Kidney tubule cell (primary cell): ENCODE measurements at regions not wholly inside any gene's neighbourhood (a gene's known extent, or its start where the extent isn't known, plus 50 kb on each side); places are given as distances from the start of the nearest gene placed in this dataset.
"Not testable (repeated sequence)": the region's sequence is repeated elsewhere in the genome, so short reads cannot be mapped to it uniquely, and the experiment has no call there.

Experiments
- DNase-seq: peaks from one replicate; pipeline ENCODE4 v3.0.0-alpha.2; 2018; ENCODE audit warnings: low spot score

DNA sequence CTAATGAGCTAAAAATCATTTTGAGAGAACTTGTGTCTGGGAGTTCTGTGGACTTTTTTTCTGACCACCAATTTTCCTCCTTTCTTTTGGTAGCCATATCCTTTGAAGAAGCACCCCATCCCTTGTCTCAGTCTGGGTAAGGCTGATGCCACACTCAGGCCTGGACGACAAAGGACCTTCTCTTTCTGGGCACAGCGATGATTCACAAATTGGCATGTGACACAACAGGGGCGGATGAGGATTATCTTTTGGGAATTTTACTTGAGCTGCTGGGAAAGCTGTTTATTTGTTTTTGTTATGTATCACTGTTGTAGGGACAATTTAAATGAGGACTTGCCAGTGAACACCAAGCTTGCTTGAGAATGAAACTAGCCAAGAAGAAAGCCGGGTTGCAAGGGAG, 233.4 kb upstream of the HAND2 start:
- no peak for DNase-seq

GRCh38 chr4:173761938-173762337, 231.9 kb upstream of the HAND2 start:
- no peak for DNase-seq

DNA sequence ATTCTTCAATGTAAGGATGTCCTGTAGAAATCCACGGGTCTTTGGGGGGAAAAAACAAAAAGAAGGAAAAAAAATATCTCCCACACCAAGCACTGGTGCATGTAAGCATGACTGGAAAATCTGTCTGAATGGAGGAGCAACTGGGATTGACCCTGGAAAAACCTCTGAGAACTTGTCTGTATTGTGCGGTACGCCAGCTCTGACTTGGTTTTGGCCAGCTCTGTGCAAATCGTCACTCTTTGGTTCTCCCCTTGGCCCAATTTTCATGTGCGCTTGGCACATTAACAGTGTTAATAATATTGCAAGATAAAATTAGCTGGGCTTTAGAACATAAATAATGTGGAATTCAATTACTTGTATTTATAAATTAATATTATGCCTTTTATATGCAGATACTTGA, 231.2 kb upstream of the HAND2 start:
- DNase-seq: no peak

DNA sequence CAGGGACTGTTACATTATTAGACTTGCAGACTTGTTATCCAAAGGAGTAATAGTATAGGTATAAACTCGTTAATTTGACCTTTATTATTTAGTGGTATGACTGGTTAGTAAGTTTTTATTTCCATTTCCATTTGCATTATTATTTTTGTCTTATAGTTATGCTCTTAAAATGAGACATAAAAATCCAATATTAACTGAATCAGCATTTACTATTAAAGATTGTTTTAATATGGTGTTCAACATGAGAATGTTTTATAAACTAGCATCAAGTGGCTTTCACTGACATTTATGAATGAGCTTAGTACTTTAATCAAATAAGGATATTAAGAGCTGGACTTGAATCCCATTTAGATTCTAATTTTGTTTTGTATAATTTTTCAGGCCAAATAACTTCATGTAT, 228.1 kb upstream of the HAND2 start:
- no peak for DNase-seq

DNA sequence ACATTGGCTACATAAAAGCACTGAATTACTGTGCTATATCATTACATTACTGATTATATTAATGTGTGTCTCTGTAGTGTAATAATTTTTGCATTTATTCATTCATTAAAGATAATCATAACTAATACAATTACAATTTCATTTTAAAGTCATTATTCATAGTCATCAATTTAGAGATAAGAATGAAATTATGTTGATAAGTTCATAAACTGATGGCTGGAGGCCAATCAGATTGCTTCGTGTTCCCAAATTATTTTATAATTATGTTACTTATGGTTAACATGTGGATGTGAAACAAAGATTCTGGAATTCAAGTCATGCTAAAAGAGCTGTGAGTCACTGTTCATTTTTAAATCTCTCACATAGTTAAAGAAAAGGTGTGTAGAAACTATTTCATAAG, 223.4 kb upstream of the HAND2 start:
- no peak for DNase-seq

GRCh38 chr4:173752610-173753230, 222.7 kb upstream of the HAND2 start:
- DNase-seq: peak; percentile 9

GRCh38 chr4:173748353-173748752, 218.3 kb upstream of the HAND2 start:
- DNase-seq: no peak

GRCh38 chr4:173747537-173748257, 217.7 kb upstream of the HAND2 start:
- DNase-seq: no peak

- DNase-seq: no peak
Observed at GRCh38 chr4:173746424-173746823, 216.4 kb upstream of the HAND2 start.

GRCh38 chr4:173745765-173746164, 215.7 kb upstream of the HAND2 start:
- no peak for DNase-seq

- DNase-seq: no peak
Observed at GRCh38 chr4:173736840-173737239, 206.8 kb upstream of the HAND2 start.

DNA sequence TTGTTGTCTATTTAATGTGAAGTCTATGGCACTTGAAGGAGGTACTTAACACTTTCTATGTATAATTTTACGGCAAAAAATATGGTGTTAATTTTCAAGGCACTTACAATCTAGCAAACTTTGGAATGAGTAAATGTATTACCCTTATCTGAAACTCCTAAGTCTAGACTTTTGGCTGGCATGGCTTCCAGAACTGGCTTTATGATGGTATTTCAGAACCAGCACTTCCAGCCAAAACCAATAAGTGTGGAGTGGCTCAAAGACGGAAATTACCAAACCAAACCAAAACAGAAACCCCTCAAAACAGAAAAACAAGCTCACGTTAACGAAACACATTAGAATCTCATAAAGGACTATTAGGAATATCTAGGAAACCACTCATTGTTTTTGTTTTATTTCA, 205.6 kb upstream of the HAND2 start:
- no peak for DNase-seq

DNA sequence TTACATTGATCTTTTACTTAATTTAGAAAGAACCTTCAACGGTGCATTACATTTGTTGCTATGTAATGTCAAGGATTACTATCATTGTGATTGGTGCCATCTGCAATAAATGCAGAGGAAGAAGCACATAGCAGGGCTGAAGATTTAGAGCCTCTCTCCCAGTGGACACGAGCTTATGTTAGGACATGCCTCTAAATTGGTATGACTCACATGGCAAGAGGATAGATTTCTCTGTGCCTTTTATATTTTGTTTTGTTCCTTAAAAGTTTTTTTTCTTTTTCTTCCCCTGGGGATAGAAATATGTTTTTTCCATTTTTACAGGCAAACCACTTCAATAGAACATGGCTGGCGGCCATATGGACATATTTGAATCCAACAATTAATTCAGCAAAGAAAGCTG, 205.0 kb upstream of the HAND2 start:
- no peak for DNase-seq

- DNase-seq: no peak
Observed at GRCh38 chr4:173731257-173731656, 201.2 kb upstream of the HAND2 start.

- DNase-seq: no peak
Observed at GRCh38 chr4:173722075-173722474, 192.0 kb upstream of the HAND2 start.

GRCh38 chr4:173718504-173718903, 188.5 kb upstream of the HAND2 start:
- not testable (repeated sequence) for DNase-seq

GRCh38 chr4:173717581-173717980, 187.6 kb upstream of the HAND2 start:
- DNase-seq: no peak

- DNase-seq: no peak
Observed at GRCh38 chr4:173714456-173714855, 184.4 kb upstream of the HAND2 start.

DNA sequence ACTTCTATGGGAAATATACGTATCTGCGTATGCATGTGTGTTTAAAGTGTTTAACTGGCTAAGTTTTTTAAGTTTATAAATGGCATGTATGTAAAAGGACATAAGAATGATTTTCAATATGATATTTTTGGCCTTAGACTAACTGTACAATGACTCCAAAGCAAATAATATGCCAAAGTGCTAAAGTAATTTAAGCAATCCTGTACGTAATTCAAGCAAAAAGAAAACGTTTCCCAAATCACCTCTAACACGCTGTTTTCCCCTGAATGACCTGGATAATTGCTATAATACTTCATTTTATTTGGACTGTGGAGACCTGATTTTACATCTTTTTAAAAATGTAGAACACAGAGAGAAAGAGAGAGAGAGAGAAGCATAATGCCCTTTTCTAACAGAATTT, 183.0 kb upstream of the HAND2 start:
- DNase-seq: no peak

DNA sequence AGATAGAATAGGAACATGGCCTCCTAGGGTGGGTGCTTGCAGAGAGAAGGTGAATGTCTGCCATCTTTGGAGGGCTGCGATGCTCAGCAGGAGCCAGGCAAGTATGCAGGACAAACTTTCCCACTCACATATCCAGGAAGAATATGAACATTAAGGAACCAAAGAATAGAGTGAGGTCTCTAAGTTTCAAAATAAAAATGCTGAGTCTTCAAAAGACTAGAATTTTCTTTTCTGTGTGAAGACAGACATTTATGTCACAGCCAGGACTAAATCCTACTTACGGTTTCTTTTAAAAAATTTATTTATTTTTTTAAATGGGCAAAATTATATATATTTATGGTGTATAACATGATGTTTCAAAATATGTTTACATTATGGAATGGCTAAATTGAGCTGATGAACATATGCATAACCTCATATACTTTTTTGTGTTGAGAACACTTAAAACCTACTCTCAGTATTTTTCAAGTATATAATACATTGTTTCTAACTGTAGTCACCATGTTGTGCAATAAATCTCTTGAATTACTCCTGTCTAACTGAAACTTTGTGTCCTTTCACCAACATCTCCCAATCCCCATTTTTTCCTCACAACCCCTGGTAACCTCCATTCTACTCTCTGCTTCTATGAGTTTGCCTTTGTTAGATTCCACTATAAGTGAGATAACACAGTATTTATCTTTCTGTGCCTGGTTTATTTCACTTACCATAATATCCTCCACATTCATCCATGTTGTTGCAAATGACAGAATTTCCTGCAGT, 177.8 kb upstream of the HAND2 start:
- DNase-seq: no peak

DNA sequence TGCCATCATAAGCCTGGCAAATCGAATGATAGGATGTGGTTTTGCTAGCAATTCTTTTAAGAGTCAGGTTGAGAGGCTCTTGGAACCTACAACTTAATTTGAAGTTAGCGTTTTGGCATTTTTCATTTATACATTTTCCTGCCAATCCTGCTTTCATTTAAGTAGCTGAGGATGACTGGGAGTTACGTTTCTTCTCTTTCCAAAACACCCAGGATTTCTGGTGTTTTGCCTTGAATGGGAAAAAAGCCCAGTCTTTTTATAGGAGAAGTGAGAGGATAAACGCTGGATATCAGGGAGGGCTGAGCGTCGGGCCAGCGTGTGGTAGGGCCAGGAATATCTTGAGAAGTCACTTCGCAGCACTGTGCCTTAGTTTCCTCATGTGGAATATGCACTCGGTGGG, 174.2 kb upstream of the HAND2 start:
- DNase-seq: no peak

DNA sequence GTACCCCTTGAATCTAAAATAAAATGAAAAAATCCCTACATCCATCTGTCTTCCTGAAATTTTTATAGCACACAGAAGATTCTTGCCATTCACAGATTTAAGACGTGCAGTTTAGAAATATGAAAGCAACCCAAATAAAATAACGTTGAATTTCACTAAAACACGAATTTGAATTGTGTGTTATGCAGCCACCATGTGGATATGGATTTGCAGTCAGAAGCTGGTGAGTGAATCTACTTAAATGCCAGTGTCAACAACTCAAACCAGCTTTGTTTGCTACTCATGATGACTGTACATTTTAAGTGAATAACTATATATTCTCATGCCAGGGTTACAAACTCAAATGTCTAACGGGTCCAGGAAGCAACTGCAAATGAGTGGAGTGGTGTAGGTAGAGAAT, 173.0 kb upstream of the HAND2 start:
- no peak for DNase-seq

- no peak for DNase-seq
Observed at GRCh38 chr4:173700650-173701049, 170.6 kb upstream of the HAND2 start.
